Type B pancreatic cell (in vitro differentiated cells): ENCODE measurements at regions not wholly inside any gene's neighbourhood (a gene's known extent, or its start where the extent isn't known, plus 50 kb on each side); places are given as distances from the start of the nearest gene placed in this dataset.
A peak's percentile ranks its signal among the peaks of the same experiment; 100 is the strongest.

Experiments used
- DNase-seq: peaks from one replicate; pipeline ENCODE4 v3.0.0; 2021; ENCODE audit warnings: mixed read lengths; ENCODE audit not compliant: unreplicated experiment; ENCODE audit errors: extremely low spot score
- H3K27ac Mint-ChIP-seq: 2 replicates; pipeline ENCODE4 v1.8.0; 2021; ENCODE audit warnings: mild to moderate bottlenecking, mixed read lengths
- H3K27me3 Mint-ChIP-seq: 2 replicates; pipeline ENCODE4 v1.8.0; 2021; ENCODE audit warnings: mixed read lengths
- H3K36me3 Mint-ChIP-seq: 2 replicates; pipeline ENCODE4 v1.8.0; 2021; ENCODE audit warnings: mixed read lengths
- H3K4me1 Mint-ChIP-seq: one replicate; pipeline ENCODE4 v1.8.0; 2021; ENCODE audit warnings: mixed read lengths; ENCODE audit not compliant: unreplicated experiment
- H3K4me3 Mint-ChIP-seq: 2 replicates; pipeline ENCODE4 v1.8.0; 2021; ENCODE audit warnings: mild to moderate bottlenecking, mixed read lengths
- H3K9me3 Mint-ChIP-seq: 2 replicates; pipeline ENCODE4 v1.8.0; 2021; ENCODE audit warnings: mixed read lengths
- CTCF ChIP-seq: fragments of 200-600 bp; sonication (generic); conservative IDR thresholded peaks from 2 replicates; pipeline ENCODE4 v1.5.0; 2021; ENCODE audit warnings: antibody characterized with exemption, mild to moderate bottlenecking

- no peaks in the 10 kb centered on the region for H3K4me1 Mint-ChIP-seq
- no peaks in the 10 kb centered on the region for H3K36me3 Mint-ChIP-seq
- no peak for TF ChIP-seq CTCF
- H3K4me3 Mint-ChIP-seq: no peak overlapping the region
- H3K9me3 Mint-ChIP-seq: no peaks in the 10 kb centered on the region
- no peak overlapping the region for H3K27ac Mint-ChIP-seq
- H3K27me3 Mint-ChIP-seq: peaks cover 3% of the 10 kb centered on the region
- DNase-seq: no peak
These were observed 374.9 kb downstream of the MCTP2 start for GRCh38 chr15:94606286-94606685.

- TF ChIP-seq CTCF: no peak
- Mint-ChIP-seq H3K27ac (no peak overlapping the region), H3K4me3 (no peak overlapping the region), H3K36me3 (no peaks in the 10 kb centered on the region), H3K4me1 (no peaks in the 10 kb centered on the region), H3K27me3 (no peaks in the 10 kb centered on the region), H3K9me3 (no peaks in the 10 kb centered on the region)
- no peak for DNase-seq
These were observed 375.9 kb downstream of the MCTP2 start for GRCh38 chr15:94607176-94607654.

- TF ChIP-seq CTCF: no peak
- H3K27ac Mint-ChIP-seq: no peak overlapping the region
- no peak overlapping the region for H3K4me3 Mint-ChIP-seq
- no peaks in the 10 kb centered on the region for H3K4me1 Mint-ChIP-seq
- no peaks in the 10 kb centered on the region for H3K36me3 Mint-ChIP-seq
- H3K9me3 Mint-ChIP-seq: no peaks in the 10 kb centered on the region
- no peak for DNase-seq
- H3K27me3 Mint-ChIP-seq: peaks cover 6% of the 10 kb centered on the region
These were observed 378.7 kb downstream of the MCTP2 start for GRCh38 chr15:94610069-94610468.

- no peak overlapping the region for H3K4me3 Mint-ChIP-seq
- peaks cover 6% of the 10 kb centered on the region for H3K27me3 Mint-ChIP-seq
- H3K9me3 Mint-ChIP-seq: no peaks in the 10 kb centered on the region
- no peak for DNase-seq
- H3K27ac Mint-ChIP-seq: no peak overlapping the region
- no peaks in the 10 kb centered on the region for H3K36me3 Mint-ChIP-seq
- H3K4me1 Mint-ChIP-seq: no peaks in the 10 kb centered on the region
- TF ChIP-seq CTCF: no peak
These were observed 379.1 kb downstream of the MCTP2 start for GRCh38 chr15:94610485-94610884.

GRCh38 chr15:94611656-94612055 lies 380.3 kb downstream of the MCTP2 start:
- Mint-ChIP-seq H3K36me3 (no peaks in the 10 kb centered on the region), H3K27ac (peak overlapping the region; percentile 53), H3K9me3 (no peaks in the 10 kb centered on the region), H3K4me3 (no peak overlapping the region), H3K4me1 (no peaks in the 10 kb centered on the region), H3K27me3 (peaks cover 6% of the 10 kb centered on the region)
- TF ChIP-seq CTCF: no peak
- no peak for DNase-seq

- H3K27me3 Mint-ChIP-seq: peaks cover 6% of the 10 kb centered on the region
- no peak for TF ChIP-seq CTCF
- DNase-seq: no peak
- no peak overlapping the region for H3K27ac Mint-ChIP-seq
- H3K36me3 Mint-ChIP-seq: no peaks in the 10 kb centered on the region
- no peaks in the 10 kb centered on the region for H3K9me3 Mint-ChIP-seq
- H3K4me1 Mint-ChIP-seq: no peaks in the 10 kb centered on the region
- H3K4me3 Mint-ChIP-seq: no peak overlapping the region
These were observed 384.3 kb downstream of the MCTP2 start for GRCh38 chr15:94615688-94616087.
